HL-60 (cell line): ENCODE measurements at regions not wholly inside any gene's neighbourhood (a gene's known extent, or its start where the extent isn't known, plus 50 kb on each side); places are given as distances from the start of the nearest gene placed in this dataset.

ENCODE experiments used
- DNase-seq, 2 experiments: peaks; one replicate each; pipeline ENCODE4 v3.0.0-alpha.2; 2010 to 2020; ENCODE audit warnings: low read depth in 1 of 2, low spot score in 1 of 2
- H3K27ac ChIP-seq: fragments of 250-450 bp; sonication (Bioruptor Pico); replicated peaks from 2 replicates; pipeline ENCODE4 v1.5.1; 2020; ENCODE audit warnings: mild to moderate bottlenecking, moderate library complexity
- H3K27me3 ChIP-seq: fragments of 250-450 bp; sonication (Bioruptor Pico); 2 replicates; pipeline ENCODE4 v1.5.1; 2021; ENCODE audit warnings: mild to moderate bottlenecking, moderate library complexity; ENCODE audit not compliant: insufficient read depth, poor library complexity, severe bottlenecking
- H3K4me3 ChIP-seq: replicated peaks from 2 replicates; pipeline ENCODE4 v1.5.1; 2011; ENCODE audit warnings: mild to moderate bottlenecking, control low read depth, low read length; ENCODE audit not compliant: insufficient read depth
- GABPA ChIP-seq: IDR thresholded peaks from 2 replicates; pipeline ENCODE4 v1.6.1; 2012; ENCODE audit warnings: low read depth
- POLR2AphosphoS5 ChIP-seq: IDR thresholded peaks from 2 replicates; pipeline ENCODE4 v1.6.1; 2012; ENCODE audit warnings: low read depth
- SPI1 ChIP-seq: IDR thresholded peaks from 2 replicates; pipeline ENCODE4 v1.6.1; 2012; ENCODE audit warnings: low read depth, mild to moderate bottlenecking, borderline replicate concordance
- TF ChIP-seq, protein P1 (sequence below): IDR thresholded peaks from 2 replicates; pipeline ENCODE4 v1.6.1; 2012; ENCODE audit warnings: low read depth; ENCODE audit not compliant: insufficient replicate concordance
- TF ChIP-seq, protein P2 (sequence below): IDR thresholded peaks from one replicate; pipeline ENCODE4 v1.5.1; 2011; ENCODE audit warnings: low read length, control low read depth, inconsistent platforms; ENCODE audit not compliant: insufficient read depth

DNA sequence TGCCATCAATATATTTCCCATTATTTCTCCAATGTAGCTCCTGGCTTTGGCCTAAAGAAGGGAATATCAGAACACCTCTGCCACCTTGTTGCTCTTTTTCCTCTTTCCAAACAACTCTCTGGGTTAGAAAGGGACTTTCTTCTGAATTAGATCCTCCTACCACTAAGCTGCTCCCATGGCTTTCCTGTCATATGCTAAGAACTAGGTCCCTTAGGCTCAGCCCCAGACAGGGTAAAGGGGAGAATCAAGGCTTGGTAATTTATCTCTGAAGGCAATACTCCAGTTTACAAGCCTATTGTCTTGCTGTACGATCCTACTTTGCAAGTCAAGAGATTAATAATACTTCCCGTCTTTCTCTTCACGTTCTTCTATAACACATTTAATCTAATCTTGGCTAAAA, 373.2 kb upstream of the DAB1 start:
- TF ChIP-seq GABPA (no peak), POLR2AphosphoS5 (no peak), SPI1 (no peak)
- TF ChIP-seq, protein P1, sequence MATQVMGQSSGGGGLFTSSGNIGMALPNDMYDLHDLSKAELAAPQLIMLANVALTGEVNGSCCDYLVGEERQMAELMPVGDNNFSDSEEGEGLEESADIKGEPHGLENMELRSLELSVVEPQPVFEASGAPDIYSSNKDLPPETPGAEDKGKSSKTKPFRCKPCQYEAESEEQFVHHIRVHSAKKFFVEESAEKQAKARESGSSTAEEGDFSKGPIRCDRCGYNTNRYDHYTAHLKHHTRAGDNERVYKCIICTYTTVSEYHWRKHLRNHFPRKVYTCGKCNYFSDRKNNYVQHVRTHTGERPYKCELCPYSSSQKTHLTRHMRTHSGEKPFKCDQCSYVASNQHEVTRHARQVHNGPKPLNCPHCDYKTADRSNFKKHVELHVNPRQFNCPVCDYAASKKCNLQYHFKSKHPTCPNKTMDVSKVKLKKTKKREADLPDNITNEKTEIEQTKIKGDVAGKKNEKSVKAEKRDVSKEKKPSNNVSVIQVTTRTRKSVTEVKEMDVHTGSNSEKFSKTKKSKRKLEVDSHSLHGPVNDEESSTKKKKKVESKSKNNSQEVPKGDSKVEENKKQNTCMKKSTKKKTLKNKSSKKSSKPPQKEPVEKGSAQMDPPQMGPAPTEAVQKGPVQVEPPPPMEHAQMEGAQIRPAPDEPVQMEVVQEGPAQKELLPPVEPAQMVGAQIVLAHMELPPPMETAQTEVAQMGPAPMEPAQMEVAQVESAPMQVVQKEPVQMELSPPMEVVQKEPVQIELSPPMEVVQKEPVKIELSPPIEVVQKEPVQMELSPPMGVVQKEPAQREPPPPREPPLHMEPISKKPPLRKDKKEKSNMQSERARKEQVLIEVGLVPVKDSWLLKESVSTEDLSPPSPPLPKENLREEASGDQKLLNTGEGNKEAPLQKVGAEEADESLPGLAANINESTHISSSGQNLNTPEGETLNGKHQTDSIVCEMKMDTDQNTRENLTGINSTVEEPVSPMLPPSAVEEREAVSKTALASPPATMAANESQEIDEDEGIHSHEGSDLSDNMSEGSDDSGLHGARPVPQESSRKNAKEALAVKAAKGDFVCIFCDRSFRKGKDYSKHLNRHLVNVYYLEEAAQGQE, result no peak
- TF ChIP-seq, protein P2, sequence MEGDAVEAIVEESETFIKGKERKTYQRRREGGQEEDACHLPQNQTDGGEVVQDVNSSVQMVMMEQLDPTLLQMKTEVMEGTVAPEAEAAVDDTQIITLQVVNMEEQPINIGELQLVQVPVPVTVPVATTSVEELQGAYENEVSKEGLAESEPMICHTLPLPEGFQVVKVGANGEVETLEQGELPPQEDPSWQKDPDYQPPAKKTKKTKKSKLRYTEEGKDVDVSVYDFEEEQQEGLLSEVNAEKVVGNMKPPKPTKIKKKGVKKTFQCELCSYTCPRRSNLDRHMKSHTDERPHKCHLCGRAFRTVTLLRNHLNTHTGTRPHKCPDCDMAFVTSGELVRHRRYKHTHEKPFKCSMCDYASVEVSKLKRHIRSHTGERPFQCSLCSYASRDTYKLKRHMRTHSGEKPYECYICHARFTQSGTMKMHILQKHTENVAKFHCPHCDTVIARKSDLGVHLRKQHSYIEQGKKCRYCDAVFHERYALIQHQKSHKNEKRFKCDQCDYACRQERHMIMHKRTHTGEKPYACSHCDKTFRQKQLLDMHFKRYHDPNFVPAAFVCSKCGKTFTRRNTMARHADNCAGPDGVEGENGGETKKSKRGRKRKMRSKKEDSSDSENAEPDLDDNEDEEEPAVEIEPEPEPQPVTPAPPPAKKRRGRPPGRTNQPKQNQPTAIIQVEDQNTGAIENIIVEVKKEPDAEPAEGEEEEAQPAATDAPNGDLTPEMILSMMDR, result no peak
- Histone ChIP-seq H3K27ac (no peak overlapping the region), H3K27me3 (no peaks in the 10 kb centered on the region), H3K4me3 (no peak overlapping the region)
- no peak for DNase-seq

DNA sequence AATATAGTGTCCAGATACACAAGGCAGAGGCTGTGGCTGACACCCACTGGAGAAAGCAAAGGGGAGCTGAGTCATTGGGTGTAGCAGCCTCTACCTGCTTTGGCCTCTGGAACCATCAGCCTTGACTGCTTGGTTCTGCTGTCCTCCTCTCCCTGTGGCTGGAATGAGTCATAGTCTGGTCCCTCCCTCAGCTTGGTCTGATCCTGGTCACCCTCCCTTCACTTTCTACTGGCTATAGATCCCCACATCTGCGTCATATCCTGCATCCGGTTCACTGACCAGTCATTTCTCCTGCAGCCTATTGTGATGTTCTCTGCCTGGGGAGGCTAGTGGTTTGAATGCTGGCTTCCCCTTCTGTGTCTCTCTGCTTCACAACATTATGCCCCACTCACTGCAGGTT, 372.8 kb upstream of the DAB1 start:
- no peak for DNase-seq
- Histone ChIP-seq H3K4me3 (no peak overlapping the region), H3K27ac (no peak overlapping the region), H3K27me3 (no peaks in the 10 kb centered on the region)
- TF ChIP-seq, protein P2, result no peak
- no peak for TF ChIP-seq POLR2AphosphoS5

DNA sequence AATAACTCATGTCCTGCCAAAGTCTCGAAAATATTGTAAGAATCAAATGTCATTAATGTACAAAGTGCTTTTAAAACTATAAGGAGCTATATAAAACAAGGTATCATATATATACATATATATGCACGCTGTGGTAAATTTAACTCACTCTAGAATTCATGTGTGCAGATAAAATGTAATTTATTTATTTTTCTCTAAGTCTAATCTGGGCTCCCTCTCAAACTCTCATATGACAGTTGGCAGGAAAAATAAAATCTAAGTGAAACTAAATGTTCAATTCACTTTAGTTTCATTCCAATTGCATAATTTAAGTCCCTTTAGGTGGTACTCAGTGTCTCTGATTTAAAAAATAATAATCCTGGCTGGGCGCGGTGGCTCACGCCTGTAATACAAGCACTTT, 372.0 kb upstream of the DAB1 start:
- Histone ChIP-seq H3K4me3 (no peak overlapping the region), H3K27me3 (no peaks in the 10 kb centered on the region), H3K27ac (no peak overlapping the region)
- TF ChIP-seq, protein P2, result no peak
- TF ChIP-seq, protein P1, result no peak
- no peak for TF ChIP-seq SPI1
- TF ChIP-seq GABPA, result no peak
- no peak for TF ChIP-seq POLR2AphosphoS5
- DNase-seq, result no peak

DNA sequence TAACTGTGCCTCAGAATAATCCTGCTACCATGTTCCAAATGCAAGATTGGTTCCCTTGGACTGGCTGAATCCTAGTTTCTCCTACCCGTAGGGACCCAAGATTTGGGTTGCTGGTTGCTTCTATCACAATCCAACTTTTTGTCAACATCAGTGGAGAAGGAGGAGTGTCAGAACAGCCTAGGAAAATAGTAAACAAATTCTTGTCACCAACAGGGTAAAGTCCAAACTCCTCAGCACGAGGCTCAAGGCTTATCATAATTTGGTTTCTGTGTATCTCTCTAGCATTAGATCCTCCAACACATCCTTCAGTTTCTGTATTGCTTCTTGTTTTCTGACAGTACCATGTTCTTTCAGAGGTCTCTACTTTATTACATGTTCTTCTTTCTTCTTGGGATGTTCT, 370.2 kb upstream of the DAB1 start:
- TF ChIP-seq, protein P2, result no peak
- TF ChIP-seq SPI1, result no peak
- TF ChIP-seq GABPA, result no peak
- TF ChIP-seq, protein P1, result no peak
- TF ChIP-seq POLR2AphosphoS5, result no peak
- no peak for DNase-seq
- Histone ChIP-seq H3K27me3 (no peaks in the 10 kb centered on the region), H3K27ac (no peak overlapping the region), H3K4me3 (no peak overlapping the region)
